HG02678 (cell line): ENCODE measurements at regions not wholly inside any gene's neighbourhood (a gene's known extent, or its start where the extent isn't known, plus 50 kb on each side); places are given as distances from the start of the nearest gene placed in this dataset.
"Not testable (repeated sequence)": the region's sequence is repeated elsewhere in the genome, so short reads cannot be mapped to it uniquely, and the experiment has no call there.

Experiments
- ATAC-seq: cut with Tn5 transposase; IDR thresholded peaks from one replicate; pipeline ENCODE4 v1.9.1; 2021; ENCODE audit warnings: mild to moderate bottlenecking, moderate library complexity; ENCODE audit not compliant: unreplicated experiment

- ATAC-seq, result no peak
Observed at GRCh38 chr10:43922335-43923280, 273.9 kb upstream of the ZNF32 start.

GRCh38 chr10:43921881-43922280, 273.2 kb upstream of the ZNF32 start:
- ATAC-seq, result no peak

GRCh38 chr10:43921478-43921877, 272.8 kb upstream of the ZNF32 start:
- no peak for ATAC-seq

- not testable (repeated sequence) for ATAC-seq
Observed at GRCh38 chr10:43920236-43920758, 271.6 kb upstream of the ZNF32 start.

- ATAC-seq, result no peak
Observed at GRCh38 chr10:43913676-43914235, 265.1 kb upstream of the ZNF32 start.

- no peak for ATAC-seq
Observed at GRCh38 chr10:43912469-43912868, 263.8 kb upstream of the ZNF32 start.

GRCh38 chr10:43906490-43906889, 257.8 kb upstream of the ZNF32 start:
- no peak for ATAC-seq

- no peak for ATAC-seq
Observed at GRCh38 chr10:43905512-43906236, 257.0 kb upstream of the ZNF32 start.

GRCh38 chr10:43904844-43905243, 256.2 kb upstream of the ZNF32 start:
- no peak for ATAC-seq

GRCh38 chr10:43904301-43904700, 255.6 kb upstream of the ZNF32 start:
- no peak for ATAC-seq

GRCh38 chr10:43903451-43903850, 254.8 kb upstream of the ZNF32 start:
- no peak for ATAC-seq

- ATAC-seq, result no peak
Observed at GRCh38 chr10:43902842-43903241, 254.2 kb upstream of the ZNF32 start.

- ATAC-seq, result no peak
Observed at GRCh38 chr10:43901744-43902504, 253.2 kb upstream of the ZNF32 start.

- no peak for ATAC-seq
Observed at GRCh38 chr10:43901302-43901701, 252.6 kb upstream of the ZNF32 start.

- no peak for ATAC-seq
Observed at GRCh38 chr10:43900571-43900970, 251.9 kb upstream of the ZNF32 start.

GRCh38 chr10:43899224-43899959, 250.7 kb upstream of the ZNF32 start:
- ATAC-seq, result no peak

- no peak for ATAC-seq
Observed at GRCh38 chr10:43898592-43898991, 249.9 kb upstream of the ZNF32 start.

- no peak for ATAC-seq
Observed at GRCh38 chr10:43897765-43898419, 249.2 kb upstream of the ZNF32 start.

GRCh38 chr10:43892062-43892770, 243.5 kb upstream of the ZNF32 start:
- ATAC-seq, result no peak
